Trophoblast cell (in vitro differentiated cells and primary cell): ENCODE measurements at regions not wholly inside any gene's neighbourhood (a gene's known extent, or its start where the extent isn't known, plus 50 kb on each side); places are given as distances from the start of the nearest gene placed in this dataset.
A peak's percentile ranks its signal among the peaks of the same experiment; 100 is the strongest.
"Not testable (repeated sequence)": the region's sequence is repeated elsewhere in the genome, so short reads cannot be mapped to it uniquely, and the experiment has no call there.

ENCODE experiments used
- DNase-seq, 2 donors: peaks; one replicate each; pipeline ENCODE4 v3.0.0-alpha.2; 2016
- H2AFZ ChIP-seq: 2 replicates; pipeline ENCODE4 v1.6.1; 2013; ENCODE audit warnings: low read length, moderate library complexity, mild to moderate bottlenecking; ENCODE audit not compliant: insufficient read depth, poor library complexity
- H2AK5ac ChIP-seq: 2 replicates; pipeline ENCODE4 v1.6.1; 2013; ENCODE audit warnings: mild to moderate bottlenecking, low read length
- H2BK120ac ChIP-seq: 2 replicates; pipeline ENCODE4 v1.6.1; 2013; ENCODE audit warnings: low read length, mild to moderate bottlenecking, moderate library complexity; ENCODE audit not compliant: insufficient read depth, poor library complexity
- H2BK12ac ChIP-seq: 2 replicates; pipeline ENCODE4 v1.6.1; 2013; ENCODE audit warnings: mild to moderate bottlenecking, low read length, moderate library complexity
- H2BK5ac ChIP-seq: 2 replicates; pipeline ENCODE4 v1.6.1; 2013; ENCODE audit warnings: low read length, low read depth, moderate library complexity, mild to moderate bottlenecking; ENCODE audit not compliant: poor library complexity
- H3K14ac ChIP-seq: 2 replicates; pipeline ENCODE4 v1.6.1; 2013; ENCODE audit warnings: mild to moderate bottlenecking, low read length
- H3K18ac ChIP-seq: 2 replicates; pipeline ENCODE4 v1.6.1; 2013; ENCODE audit warnings: mild to moderate bottlenecking, low read length
- H3K23ac ChIP-seq: 2 replicates; pipeline ENCODE4 v1.6.1; 2013; ENCODE audit warnings: low read length
- H3K27ac ChIP-seq: 2 replicates; pipeline ENCODE4 v1.5.1; 2013; ENCODE audit warnings: low read depth, mild to moderate bottlenecking, inconsistent platforms, low read length, moderate library complexity
- H3K27me3 ChIP-seq: 2 replicates; pipeline ENCODE4 v1.6.1; 2013; ENCODE audit warnings: inconsistent platforms, mild to moderate bottlenecking, low read length, moderate library complexity; ENCODE audit not compliant: insufficient read depth
- H3K36me3 ChIP-seq, 2 experiments: 1 replicate in 1 of 2; 2 replicates in 1 of 2; pipeline ENCODE4 v1.6.1; 2013; ENCODE audit warnings: low read length in 2 of 2, mild to moderate bottlenecking in 2 of 2, moderate library complexity in 1 of 2; ENCODE audit not compliant: insufficient read depth in 2 of 2, control insufficient read depth in 1 of 2
- H3K4ac ChIP-seq: 2 replicates; pipeline ENCODE4 v1.6.1; 2013; ENCODE audit warnings: low read depth, mild to moderate bottlenecking, low read length, moderate library complexity
- H3K4me1 ChIP-seq, 2 experiments: 1 replicate in 1 of 2; 2 replicates in 1 of 2; pipeline ENCODE4 v1.6.1; 2013; ENCODE audit warnings: low read length in 2 of 2, mild to moderate bottlenecking in 2 of 2, moderate library complexity in 1 of 2; ENCODE audit not compliant: insufficient read depth in 2 of 2, control insufficient read depth in 1 of 2
- H3K4me2 ChIP-seq: 2 replicates; pipeline ENCODE4 v1.6.1; 2013; ENCODE audit warnings: inconsistent platforms, mild to moderate bottlenecking, low read length, moderate library complexity
- H3K4me3 ChIP-seq: 2 replicates; pipeline ENCODE4 v1.5.1; 2013; ENCODE audit warnings: mild to moderate bottlenecking, low read depth, low read length, inconsistent platforms
- H3K79me1 ChIP-seq: one replicate; pipeline ENCODE4 v1.6.1; 2013; ENCODE audit warnings: low read length
- H3K79me2 ChIP-seq: 2 replicates; pipeline ENCODE4 v1.6.1; 2013; ENCODE audit warnings: low read length, mild to moderate bottlenecking; ENCODE audit not compliant: control insufficient read depth, insufficient read depth, poor library complexity
- H3K9ac ChIP-seq: 2 replicates; pipeline ENCODE4 v1.6.1; 2013; ENCODE audit warnings: mild to moderate bottlenecking, low read length
- H3K9me3 ChIP-seq: 2 replicates; pipeline ENCODE4 v1.6.1; 2013; ENCODE audit warnings: low read depth, mild to moderate bottlenecking, control low read depth, inconsistent platforms, low read length; ENCODE audit not compliant: insufficient read depth
- H4K12ac ChIP-seq: 2 replicates; pipeline ENCODE4 v1.6.1; 2013; ENCODE audit warnings: low read depth, mild to moderate bottlenecking, low read length, moderate library complexity
- H4K8ac ChIP-seq: 2 replicates; pipeline ENCODE4 v1.6.1; 2013; ENCODE audit warnings: low read depth, mild to moderate bottlenecking, low read length, moderate library complexity
- H4K91ac ChIP-seq: one replicate; pipeline ENCODE4 v1.6.1; 2013; ENCODE audit warnings: low read depth, mild to moderate bottlenecking, low read length, moderate library complexity
- WGBS: extraction: QIAGEN DNeasy Blood & Tissue Kit; methylation state at CpG from one replicate; pipeline ENCODE4 v1.1.7; 2013; ENCODE audit warnings: missing lambda C conversion rate; ENCODE audit not compliant: insufficient read length, insufficient coverage; ENCODE audit errors: extremely low coverage; 5-methylcytosine and 5-hydroxymethylcytosine counted together

DNA sequence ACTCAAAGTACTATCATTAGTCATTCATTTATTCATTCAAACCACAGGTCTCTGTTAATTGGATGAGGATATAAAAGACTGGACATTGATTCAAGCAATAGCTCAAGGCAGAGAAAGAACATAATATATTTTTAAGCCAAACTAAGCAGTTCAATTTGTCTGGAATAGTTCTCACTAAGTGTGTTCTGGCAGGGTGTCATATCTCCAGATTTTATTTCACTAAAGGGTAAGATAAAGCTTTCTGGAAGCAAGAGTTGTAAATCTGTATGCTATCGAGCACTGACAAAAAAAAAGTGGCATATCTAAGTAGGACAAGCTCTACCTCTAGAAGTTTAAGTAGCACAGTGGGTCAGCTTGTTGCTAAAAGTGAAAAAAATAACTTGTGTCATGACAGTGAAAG, 375.6 kb downstream of the TUSC1 start:
- Histone ChIP-seq H2AK5ac (no peak overlapping the region), H3K4me2 (no peak overlapping the region), H3K18ac (no peak overlapping the region), H3K4ac (no peak overlapping the region), H4K12ac (no peak overlapping the region), H3K27ac (no peak overlapping the region), H3K79me1 (no peaks in the 10 kb centered on the region), H3K79me2 (no peaks in the 10 kb centered on the region), H4K8ac (no peak overlapping the region), H3K36me3 (no peaks in the 10 kb centered on the region), H3K27me3 (no peaks in the 10 kb centered on the region), H2AFZ (no peak overlapping the region), H3K23ac (no peak overlapping the region), H2BK5ac (no peak overlapping the region), H3K4me3 (no peak overlapping the region), H3K14ac (no peak overlapping the region), H4K91ac (no peak overlapping the region), H3K9ac (no peak overlapping the region), H2BK120ac (no peak overlapping the region), H3K4me1 (no peaks in the 10 kb centered on the region), H3K9me3 (no peaks in the 10 kb centered on the region), H2BK12ac (no peak overlapping the region)
- no peak for DNase-seq
- WGBS: no CpG with 5 or more reads among the region's 1 CpG

DNA sequence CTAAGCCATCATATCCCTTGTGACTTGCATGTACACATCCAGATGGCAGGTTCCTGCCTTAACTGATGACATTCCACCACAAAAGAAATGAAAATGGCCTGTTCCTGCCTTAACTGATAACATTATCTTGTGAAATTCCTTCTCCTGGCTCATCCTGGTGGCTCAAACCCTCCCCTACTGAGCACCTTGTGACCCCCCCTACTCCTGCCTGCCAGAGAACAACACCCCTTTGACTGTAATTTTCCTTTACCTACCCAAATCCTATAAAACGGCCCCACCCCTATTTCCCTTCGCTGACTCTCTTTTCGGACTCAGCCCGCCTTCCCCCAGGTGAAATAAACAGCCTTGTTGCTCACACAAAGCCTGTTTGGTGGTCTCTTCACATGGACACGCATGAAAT, 390.0 kb downstream of the TUSC1 start:
- not testable (repeated sequence) for H3K27me3 ChIP-seq, H3K23ac ChIP-seq, H4K8ac ChIP-seq, H3K4ac ChIP-seq, H3K9me3 ChIP-seq, H2BK12ac ChIP-seq, H3K9ac ChIP-seq, H3K79me1 ChIP-seq, H3K4me2 ChIP-seq, H3K36me3 ChIP-seq, H2AFZ ChIP-seq, H3K79me2 ChIP-seq, H2BK120ac ChIP-seq, H3K4me3 ChIP-seq, H3K14ac ChIP-seq, H4K12ac ChIP-seq, H3K18ac ChIP-seq, H2AK5ac ChIP-seq, H3K4me1 ChIP-seq, H3K27ac ChIP-seq, H2BK5ac ChIP-seq, DNase-seq
- peak overlapping the region; percentile 6 for H4K91ac ChIP-seq
- WGBS: no CpG with 5 or more reads among the region's 5 CpGs

DNA sequence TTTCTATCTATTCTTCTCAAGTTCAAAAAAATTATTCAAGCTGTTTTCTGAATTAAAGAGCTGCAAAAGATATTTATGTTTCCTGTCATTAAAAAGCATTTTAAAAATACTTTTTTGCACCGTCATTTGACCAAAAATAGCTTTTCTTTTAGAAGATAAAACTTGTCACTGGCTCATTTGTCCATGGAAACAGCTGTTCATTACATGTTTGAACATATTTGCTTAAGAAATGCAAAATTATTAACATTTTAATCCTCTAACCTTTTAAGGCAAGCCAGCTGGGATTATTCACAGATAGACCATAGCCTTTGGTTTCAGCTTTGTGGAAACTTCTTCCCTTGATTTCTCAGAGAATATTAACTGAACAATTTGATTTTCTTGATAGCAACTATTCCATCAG, 393.9 kb downstream of the TUSC1 start:
- Histone ChIP-seq H3K79me1 (no peaks in the 10 kb centered on the region), H3K27ac (no peak overlapping the region), H4K8ac (no peak overlapping the region), H3K9me3 (no peaks in the 10 kb centered on the region), H2AFZ (no peak overlapping the region), H2BK5ac (no peak overlapping the region), H4K12ac (no peak overlapping the region), H3K4ac (no peak overlapping the region), H3K14ac (no peak overlapping the region), H2BK120ac (no peak overlapping the region), H3K4me3 (no peak overlapping the region), H4K91ac (no peak overlapping the region), H2AK5ac (no peak overlapping the region), H3K79me2 (no peaks in the 10 kb centered on the region), H3K9ac (no peak overlapping the region), H3K23ac (no peak overlapping the region), H3K27me3 (no peaks in the 10 kb centered on the region), H3K4me1 (no peaks in the 10 kb centered on the region), H3K36me3 (no peaks in the 10 kb centered on the region), H3K18ac (no peak overlapping the region), H3K4me2 (no peak overlapping the region), H2BK12ac (no peak overlapping the region)
- DNase-seq: no peak
- WGBS: no CpG with 5 or more reads among the region's 1 CpG

DNA sequence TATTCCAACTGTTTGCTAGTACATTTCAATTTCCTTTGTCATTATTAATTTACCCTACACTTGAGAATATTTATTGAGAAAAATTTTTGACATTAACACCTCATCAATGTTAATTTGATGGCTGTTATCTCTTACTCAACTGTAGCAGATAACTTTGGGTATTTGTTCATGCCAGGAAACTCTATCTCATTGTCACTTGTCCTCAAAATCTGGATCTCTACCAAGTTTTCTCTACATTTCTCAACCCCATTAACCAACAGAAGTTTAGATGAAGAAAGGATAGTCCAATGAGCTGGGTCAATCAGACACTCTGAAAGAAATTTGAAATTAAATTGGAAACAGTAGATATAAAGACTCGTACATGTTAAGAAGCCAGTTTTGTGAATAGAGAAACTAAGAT, 395.3 kb downstream of the TUSC1 start:
- no peaks in the 10 kb centered on the region for H3K36me3 ChIP-seq
- no CpG with 5 or more reads among the region's 1 CpG for WGBS
- no peak for DNase-seq

More for the DNA sequence above, 395.3 kb downstream of the TUSC1 start:
- Histone ChIP-seq H3K9ac (no peak overlapping the region), H3K4me3 (no peak overlapping the region), H3K23ac (no peak overlapping the region), H3K27ac (no peak overlapping the region), H4K91ac (no peak overlapping the region), H3K79me1 (no peaks in the 10 kb centered on the region), H4K8ac (no peak overlapping the region), H2BK12ac (no peak overlapping the region), H3K79me2 (no peaks in the 10 kb centered on the region), H3K14ac (no peak overlapping the region), H2BK120ac (no peak overlapping the region), H2AK5ac (no peak overlapping the region), H2AFZ (no peak overlapping the region), H2BK5ac (no peak overlapping the region), H3K18ac (no peak overlapping the region), H4K12ac (no peak overlapping the region), H3K4ac (no peak overlapping the region), H3K4me1 (no peaks in the 10 kb centered on the region), H3K4me2 (no peak overlapping the region), H3K27me3 (no peaks in the 10 kb centered on the region), H3K9me3 (no peaks in the 10 kb centered on the region)
